Parathyroid adenoma (tissue), 2 donors: ENCODE measurements at regions not wholly inside any gene's neighbourhood (a gene's known extent, or its start where the extent isn't known, plus 50 kb on each side); places are given as distances from the start of the nearest gene placed in this dataset.

Source experiments
- H2AFZ ChIP-seq: fragments of 300-600 bp; sonication (generic); one replicate; pipeline ENCODE4 v1.7.0; 2017; ENCODE audit warnings: antibody characterized with exemption, mild to moderate bottlenecking
- H3K27ac ChIP-seq: fragments of 300-600 bp; sonication (generic); one replicate; pipeline ENCODE4 v1.7.0; 2017
- H3K27me3 ChIP-seq: fragments of 300-600 bp; sonication (generic); one replicate; pipeline ENCODE4 v1.7.0; 2017; ENCODE audit warnings: low read length; ENCODE audit not compliant: control insufficient read depth, insufficient read depth
- H3K36me3 ChIP-seq: fragments of 300-600 bp; sonication (generic); one replicate; pipeline ENCODE4 v1.7.0; 2017; ENCODE audit warnings: low read length; ENCODE audit not compliant: control insufficient read depth, insufficient read depth
- H3K4me1 ChIP-seq: fragments of 300-600 bp; sonication (generic); one replicate; pipeline ENCODE4 v1.7.0; 2017; ENCODE audit warnings: control low read depth
- H3K4me2 ChIP-seq: fragments of 300-600 bp; sonication (generic); one replicate; pipeline ENCODE4 v1.7.0; 2017; ENCODE audit warnings: low read length
- H3K4me3 ChIP-seq: fragments of 300-600 bp; sonication (generic); one replicate; pipeline ENCODE4 v1.7.0; 2017; ENCODE audit warnings: low read depth, low read length
- H3K79me2 ChIP-seq: fragments of 300-600 bp; sonication (generic); one replicate; pipeline ENCODE4 v1.7.0; 2017; ENCODE audit warnings: control low read depth
- H3K9ac ChIP-seq: fragments of 300-600 bp; sonication (generic); one replicate; pipeline ENCODE4 v1.7.0; 2017; ENCODE audit warnings: mild to moderate bottlenecking
- H3K9me3 ChIP-seq: fragments of 300-600 bp; sonication (generic); one replicate; pipeline ENCODE4 v1.7.0; 2017; ENCODE audit warnings: low read length; ENCODE audit not compliant: control insufficient read depth
- CTCF ChIP-seq: fragments of 300-600 bp; sonication (generic); IDR thresholded peaks from one replicate; pipeline ENCODE4 v1.7.0; 2017; ENCODE audit warnings: antibody characterized with exemption, mild to moderate bottlenecking
- donor health status: primary hyperparathyroidism.

GRCh38 chr4:186919340-186919739 lies 195.7 kb upstream of the FAT1 start:
- Histone ChIP-seq H3K4me3 (no peak overlapping the region), H2AFZ (no peak overlapping the region), H3K4me1 (no peaks in the 10 kb centered on the region)

GRCh38 chr4:186920483-186920882 lies 196.8 kb upstream of the FAT1 start:
- no peak overlapping the region for H3K4me2 ChIP-seq
- no peaks in the 10 kb centered on the region for H3K79me2 ChIP-seq
- H3K9ac ChIP-seq = no peak overlapping the region
- H3K4me3 ChIP-seq = no peak overlapping the region
- H3K4me1 ChIP-seq = no peaks in the 10 kb centered on the region
- H3K27me3 ChIP-seq = no peaks in the 10 kb centered on the region
- no peaks in the 10 kb centered on the region for H3K9me3 ChIP-seq
- no peak overlapping the region for H3K27ac ChIP-seq
- H2AFZ ChIP-seq = no peak overlapping the region
- no peak for TF ChIP-seq CTCF
- no peaks in the 10 kb centered on the region for H3K36me3 ChIP-seq

More at GRCh38 chr4:186919340-186919739, 195.7 kb upstream of the FAT1 start:
- no peaks in the 10 kb centered on the region for H3K79me2 ChIP-seq
- no peaks in the 10 kb centered on the region for H3K9me3 ChIP-seq
- H3K36me3 ChIP-seq = no peaks in the 10 kb centered on the region
- H3K4me2 ChIP-seq = no peak overlapping the region
- TF ChIP-seq CTCF = no peak
- no peaks in the 10 kb centered on the region for H3K27me3 ChIP-seq
- H3K27ac ChIP-seq = no peak overlapping the region
- H3K9ac ChIP-seq = no peak overlapping the region

- Histone ChIP-seq H2AFZ (no peak overlapping the region), H3K9me3 (no peaks in the 10 kb centered on the region), H3K4me2 (no peak overlapping the region), H3K27ac (no peak overlapping the region), H3K79me2 (no peaks in the 10 kb centered on the region), H3K4me3 (no peak overlapping the region), H3K4me1 (no peaks in the 10 kb centered on the region), H3K36me3 (no peaks in the 10 kb centered on the region), H3K9ac (no peak overlapping the region), H3K27me3 (no peaks in the 10 kb centered on the region)
- no peak for TF ChIP-seq CTCF
These were observed 197.3 kb upstream of the FAT1 start for GRCh38 chr4:186920992-186921391.

- Histone ChIP-seq H3K4me3 (no peak overlapping the region), H3K9ac (no peak overlapping the region), H3K79me2 (no peaks in the 10 kb centered on the region), H3K9me3 (no peaks in the 10 kb centered on the region), H3K4me1 (no peaks in the 10 kb centered on the region), H3K27ac (no peak overlapping the region), H2AFZ (no peak overlapping the region), H3K27me3 (no peaks in the 10 kb centered on the region), H3K4me2 (no peak overlapping the region), H3K36me3 (no peaks in the 10 kb centered on the region)
- TF ChIP-seq CTCF = no peak
These were observed 201.1 kb upstream of the FAT1 start for GRCh38 chr4:186924723-186925122.

- no peak for TF ChIP-seq CTCF
- Histone ChIP-seq H3K27me3 (no peaks in the 10 kb centered on the region), H3K4me2 (no peak overlapping the region), H3K27ac (no peak overlapping the region), H3K36me3 (no peaks in the 10 kb centered on the region), H3K4me3 (no peak overlapping the region), H2AFZ (no peak overlapping the region), H3K9ac (no peak overlapping the region), H3K9me3 (no peaks in the 10 kb centered on the region), H3K4me1 (no peaks in the 10 kb centered on the region), H3K79me2 (no peaks in the 10 kb centered on the region)
These were observed 204.0 kb upstream of the FAT1 start for GRCh38 chr4:186927624-186928023.
